Stimulated activated CD4-positive, alpha-beta T cell treated with anti-CD3 and anti-CD28 coated beads, Interleukin-12 subunit alpha, Interleukin-12 subunit beta, amount 100 ng/mL, for 24 hours (primary cell): ENCODE measurements at regions not wholly inside any gene's neighbourhood (a gene's known extent, or its start where the extent isn't known, plus 50 kb on each side); places are given as distances from the start of the nearest gene placed in this dataset.

Source experiments
- DNase-seq, 2 experiments: peaks; one replicate each; pipeline ENCODE4 v3.0.0-alpha.2; 2020; ENCODE audit warnings: low read depth in 2 of 2

DNA sequence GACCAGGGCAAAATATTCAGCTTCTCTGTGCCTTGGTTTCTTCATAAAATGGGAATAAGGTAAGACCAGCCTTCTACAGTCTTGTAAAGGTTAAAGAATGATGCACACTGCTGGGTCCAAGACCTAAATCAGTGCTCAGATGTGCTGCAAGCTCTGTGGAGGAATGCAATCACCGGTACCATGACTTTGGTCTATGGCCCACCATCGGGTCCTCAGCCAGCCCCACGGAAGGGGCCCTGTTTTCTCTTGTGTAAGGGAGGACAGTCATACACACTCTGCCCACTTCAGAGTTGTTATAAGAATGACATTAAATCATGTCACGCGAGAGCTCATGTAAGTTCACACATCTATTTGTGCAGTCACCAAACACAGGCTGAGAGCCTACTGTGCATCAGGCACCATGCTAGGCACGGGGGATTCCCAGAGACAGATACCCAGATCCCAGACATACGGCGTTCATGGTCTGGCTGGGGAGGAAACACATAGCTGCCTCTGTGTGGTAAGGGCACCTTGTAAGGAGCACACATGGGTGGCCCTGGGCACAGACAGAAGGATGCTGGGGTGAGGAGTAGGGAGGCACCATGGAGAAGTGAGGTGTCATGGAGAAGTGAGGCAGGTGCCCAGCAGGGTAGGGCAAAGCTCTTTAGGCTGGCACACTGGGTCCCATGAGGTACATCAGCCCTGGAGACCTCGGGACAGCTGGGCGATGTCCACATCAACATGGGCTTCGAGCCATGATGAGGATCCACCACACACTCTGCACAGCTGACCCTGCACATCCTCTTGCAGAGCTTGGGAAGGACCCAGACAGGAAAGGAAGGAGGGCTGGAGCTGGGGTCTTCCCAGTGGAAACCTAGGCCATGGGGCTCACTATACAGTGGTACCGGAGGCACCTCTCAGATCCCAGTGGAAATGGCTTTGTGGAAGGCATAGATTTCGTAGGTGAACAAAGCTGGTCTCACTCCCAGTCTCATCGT is 190.4 kb upstream of the DIO3 start:
- no peak for DNase-seq

DNA sequence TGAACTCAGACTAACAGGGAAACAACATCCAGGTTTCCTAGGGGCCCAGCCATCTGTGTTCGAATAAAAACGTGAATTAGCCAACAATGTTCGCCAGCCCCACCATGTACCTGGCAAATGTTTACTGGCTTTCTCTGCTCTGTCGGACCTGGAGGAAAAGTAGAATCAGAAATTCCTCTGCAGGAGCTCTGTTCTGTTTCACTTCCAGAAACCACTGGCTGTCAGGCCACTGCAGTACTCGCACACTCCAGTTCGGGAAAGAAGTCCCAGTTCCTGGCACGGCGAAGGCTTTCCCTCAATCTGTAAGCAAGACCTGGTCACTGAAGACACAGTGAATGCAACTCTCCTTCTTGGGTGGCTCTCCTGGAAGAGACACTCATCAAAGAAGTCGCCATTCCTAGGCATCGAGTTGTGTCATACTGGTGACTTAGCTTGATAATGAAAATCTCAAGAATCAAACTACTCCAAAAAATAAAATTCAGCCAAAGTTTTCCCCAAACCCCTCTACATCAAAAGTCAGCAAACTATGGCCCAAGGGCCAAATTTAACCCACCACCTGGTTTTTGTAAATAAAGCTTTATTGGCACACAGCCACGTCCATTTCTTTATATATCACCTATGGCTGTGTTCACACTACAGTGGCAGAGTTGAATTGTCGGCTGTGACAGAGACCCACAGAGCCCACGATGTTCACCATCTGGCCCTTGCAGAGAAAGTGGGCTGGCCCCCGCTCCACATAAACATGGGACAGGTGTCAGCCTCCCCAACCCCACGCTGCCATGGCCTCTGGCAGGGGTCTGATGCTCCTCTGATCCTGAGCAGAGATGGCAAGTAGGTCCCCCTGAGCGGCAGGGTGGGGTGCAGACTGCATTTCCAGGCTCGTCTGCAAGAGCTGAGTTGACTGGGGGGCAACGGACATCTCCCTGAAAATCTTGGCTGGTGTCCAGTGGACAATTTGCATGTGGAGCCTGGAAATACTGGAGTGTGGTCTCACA is 189.2 kb upstream of the DIO3 start:
- no peak for DNase-seq

GRCh38 chr14:101372894-101373620 is 188.2 kb upstream of the DIO3 start:
- DNase-seq: no peak

GRCh38 chr14:101373690-101374295 is 187.5 kb upstream of the DIO3 start:
- DNase-seq: no peak

DNA sequence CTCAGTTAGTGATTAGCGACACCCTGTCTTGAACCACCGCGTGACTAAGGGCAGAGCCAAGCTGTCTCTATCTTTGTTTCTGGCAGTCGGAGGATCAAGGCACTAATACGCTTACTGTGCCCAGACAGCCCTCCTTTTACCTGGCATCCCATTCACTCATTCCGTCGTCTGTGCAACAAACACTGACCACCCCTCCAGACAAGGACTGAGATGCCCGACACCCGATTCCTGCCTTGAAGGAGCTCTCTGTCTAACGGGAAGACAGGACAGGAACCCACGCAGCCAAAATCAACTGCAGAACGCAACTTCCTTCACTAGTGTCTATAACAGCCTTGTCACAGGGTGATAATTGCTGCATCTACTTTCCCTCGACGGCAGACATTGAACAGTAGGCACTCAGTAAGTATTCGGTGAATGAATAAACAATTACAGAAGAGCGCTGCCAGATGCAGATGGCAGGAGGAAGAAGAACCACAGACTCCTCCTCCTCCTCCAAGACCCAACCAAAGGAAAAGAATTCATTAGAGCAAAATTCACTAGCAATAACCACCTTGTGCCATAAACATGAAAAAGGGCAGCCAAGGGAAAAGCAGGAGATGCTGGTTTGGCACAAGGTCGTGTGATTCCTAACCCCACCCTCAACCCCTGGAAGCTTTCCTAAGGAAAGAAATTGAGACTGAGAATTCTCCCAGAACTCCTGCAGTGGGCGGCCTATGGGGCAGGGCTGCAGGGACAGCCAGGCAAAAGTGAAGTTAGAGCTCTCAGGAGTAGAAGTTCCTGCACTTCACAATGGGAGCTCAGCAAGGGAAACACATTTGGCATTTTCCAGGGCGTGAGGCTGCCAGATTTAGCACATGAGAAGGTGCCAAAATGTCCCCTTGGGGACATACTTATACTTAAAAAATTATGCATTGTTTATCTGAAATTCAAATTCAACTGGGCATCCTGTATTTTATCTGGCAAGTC is 186.6 kb upstream of the DIO3 start:
- no peak for DNase-seq

DNA sequence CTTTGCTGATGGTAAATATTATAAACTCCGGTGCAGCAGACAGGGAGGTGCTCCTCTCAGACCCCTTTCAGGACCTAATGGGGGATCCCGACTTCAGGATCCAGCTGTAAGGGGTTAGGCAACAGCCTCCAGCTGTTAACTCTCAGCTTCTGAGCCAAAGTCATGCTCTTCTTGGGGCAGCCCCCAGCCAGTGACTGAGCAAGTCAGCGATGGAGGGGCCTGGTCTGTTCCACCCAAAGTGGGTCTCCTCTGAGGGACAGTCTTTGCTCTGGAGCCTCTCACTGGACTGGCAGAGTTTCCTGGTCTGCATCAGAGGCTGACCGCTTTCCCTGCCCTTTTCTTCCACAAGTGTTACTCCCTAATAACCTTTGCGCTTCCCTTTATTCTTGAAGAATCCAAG is 184.2 kb upstream of the DIO3 start:
- DNase-seq: no peak

- DNase-seq: no peak
Observed at GRCh38 chr14:101379842-101380241, 181.5 kb upstream of the DIO3 start.

GRCh38 chr14:101380512-101380911 is 180.8 kb upstream of the DIO3 start:
- DNase-seq: no peak

DNA sequence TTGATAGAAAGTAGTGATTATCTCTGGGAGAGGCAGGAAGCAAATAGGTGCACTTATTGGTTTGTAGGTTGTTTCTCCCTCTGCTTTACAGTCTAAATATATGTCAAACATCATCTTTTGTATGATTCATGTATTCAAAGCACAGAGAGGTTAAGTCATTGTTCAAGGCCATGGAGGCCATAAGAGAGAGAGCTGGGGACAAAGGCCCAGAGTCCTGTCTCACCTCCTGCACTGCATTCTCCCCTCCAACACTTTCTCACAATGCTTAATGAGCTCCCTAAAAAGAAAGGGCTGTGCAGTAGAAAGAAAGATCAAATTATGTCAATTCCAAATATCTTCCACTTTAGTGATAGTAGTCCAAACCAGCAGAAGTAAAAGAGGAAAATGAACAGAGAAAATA is 180.4 kb upstream of the DIO3 start:
- no peak for DNase-seq

- no peak for DNase-seq
Observed at GRCh38 chr14:101383737-101384338, 177.5 kb upstream of the DIO3 start.

DNA sequence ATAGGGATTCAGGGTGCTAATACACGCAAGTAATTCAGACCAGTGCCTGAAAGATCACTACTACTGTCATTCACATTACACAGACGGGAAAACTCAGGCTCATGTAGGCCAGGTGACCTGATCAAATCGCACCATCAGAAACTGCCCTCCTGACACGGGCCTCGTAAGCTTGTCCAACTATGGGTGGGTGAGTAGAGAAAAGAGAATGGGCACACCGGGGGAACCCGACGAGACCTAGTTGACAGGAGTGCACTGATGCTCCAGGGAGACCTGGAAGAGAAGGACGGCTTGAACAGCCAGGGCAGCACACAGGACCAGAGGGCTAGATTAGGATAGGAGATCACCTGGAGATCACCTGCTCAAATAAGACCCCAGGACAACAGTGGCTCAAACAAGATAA is 166.9 kb upstream of the DIO3 start:
- DNase-seq: no peak

DNA sequence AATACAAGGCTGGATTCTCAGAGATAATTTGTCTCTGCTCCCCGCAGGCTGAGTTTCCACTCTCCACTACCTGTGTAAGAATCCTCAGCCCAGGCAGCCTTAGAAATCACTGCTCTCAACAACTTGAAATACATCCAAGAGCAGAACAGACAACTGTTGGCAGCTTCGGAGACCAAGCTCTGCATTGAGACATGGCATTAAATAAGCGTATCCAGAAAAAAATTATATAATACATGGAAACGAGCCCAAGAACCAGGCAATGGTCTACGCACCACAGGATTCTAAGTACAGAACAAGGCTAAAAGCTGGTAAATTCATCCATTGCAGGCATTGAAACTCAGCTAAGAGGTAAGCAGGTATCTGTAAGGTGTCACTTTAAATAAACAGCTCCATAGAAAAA is 165.5 kb upstream of the DIO3 start:
- DNase-seq: no peak

- DNase-seq: no peak
Observed at GRCh38 chr14:101397206-101397605, 164.1 kb upstream of the DIO3 start.

GRCh38 chr14:101398011-101398410 is 163.3 kb upstream of the DIO3 start:
- DNase-seq: no peak

GRCh38 chr14:101399737-101400517 is 161.4 kb upstream of the DIO3 start:
- DNase-seq: no peak

GRCh38 chr14:101400830-101401229 is 160.5 kb upstream of the DIO3 start:
- DNase-seq: no peak

DNA sequence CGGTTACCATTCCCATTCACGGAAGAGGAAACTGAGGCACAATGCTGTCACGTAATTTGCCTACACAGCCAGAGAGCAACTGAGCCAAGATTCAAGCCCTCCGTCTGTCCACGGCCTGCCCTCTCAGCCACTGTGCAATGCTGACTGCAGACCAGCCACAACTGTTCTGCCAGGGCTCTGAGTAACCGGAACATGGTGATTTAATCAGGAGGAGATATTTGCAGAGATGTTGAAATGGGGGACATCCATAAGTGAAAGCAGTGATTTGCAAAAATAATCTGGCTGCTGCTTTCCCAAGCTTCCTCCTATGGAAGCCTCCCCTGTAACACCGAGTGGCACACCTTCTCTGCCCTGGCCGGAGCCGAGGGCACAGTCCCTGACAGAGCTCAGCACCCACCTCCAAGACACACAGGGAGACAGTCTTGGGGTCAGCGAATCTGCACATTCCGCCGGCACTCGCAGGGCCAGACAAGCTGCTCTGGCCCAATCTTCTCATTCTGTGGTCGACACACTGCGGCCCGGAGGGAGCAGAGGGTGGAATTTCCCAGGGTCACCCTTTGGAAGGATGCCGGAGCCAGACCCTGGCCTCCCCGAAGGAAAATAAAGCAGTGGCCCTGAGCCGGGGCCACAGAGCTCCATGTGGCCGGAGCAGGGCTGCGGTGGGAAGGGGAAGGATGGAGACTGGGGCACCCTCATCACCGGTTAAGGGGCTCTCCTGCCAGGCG is 158.2 kb upstream of the DIO3 start:
- DNase-seq: no peak
